Liver (tissue), 8 donors: ENCODE measurements at regions not wholly inside any gene's neighbourhood (a gene's known extent, or its start where the extent isn't known, plus 50 kb on each side); places are given as distances from the start of the nearest gene placed in this dataset.

ENCODE experiments used
- DNase-seq: peaks from one replicate; pipeline ENCODE4 v3.0.0-alpha.2; 2017; ENCODE audit warnings: low spot score
- H3K27ac ChIP-seq, 2 donors: one replicate each; pipeline ENCODE4 v1.7.0; 2013; ENCODE audit warnings: inconsistent platforms in 2 of 2, low read length in 2 of 2, control low read depth in 1 of 2, low read depth in 1 of 2, mild to moderate bottlenecking in 1 of 2
- H3K27me3 ChIP-seq, 4 donors: one replicate each; pipeline versions ENCODE4 v1.6.1 to v1.7.0; 2013; ENCODE audit warnings: low read length in 3 of 4, inconsistent platforms in 1 of 4, mild to moderate bottlenecking in 1 of 4, moderate library complexity in 1 of 4; ENCODE audit not compliant: control insufficient read depth in 4 of 4, insufficient read depth in 4 of 4
- H3K36me3 ChIP-seq, 4 donors: one replicate each; pipeline versions ENCODE4 v1.6.1 to v1.7.0; 2013; ENCODE audit warnings: low read length in 3 of 4, mild to moderate bottlenecking in 3 of 4, low read depth in 1 of 4, moderate library complexity in 1 of 4; ENCODE audit not compliant: control insufficient read depth in 4 of 4, insufficient read depth in 3 of 4
- H3K4me1 ChIP-seq, 4 donors: one replicate each; pipeline versions ENCODE4 v1.6.1 to v1.7.0; 2013; ENCODE audit warnings: low read length in 3 of 4, mild to moderate bottlenecking in 3 of 4, moderate library complexity in 1 of 4; ENCODE audit not compliant: control insufficient read depth in 4 of 4, insufficient read depth in 4 of 4
- H3K4me3 ChIP-seq, 3 donors: one replicate each; pipeline versions ENCODE4 v1.6.1 to v1.7.0; 2013; ENCODE audit warnings: low read length in 3 of 3, control low read depth in 1 of 3, low read depth in 1 of 3, mild to moderate bottlenecking in 1 of 3
- H3K9ac ChIP-seq, 2 donors: one replicate each; pipeline ENCODE4 v1.7.0; 2013; ENCODE audit warnings: low read length in 2 of 2, mild to moderate bottlenecking in 2 of 2, moderate library complexity in 2 of 2, control low read depth in 1 of 2, low read depth in 1 of 2
- H3K9me3 ChIP-seq, 4 donors: one replicate each; pipeline versions ENCODE4 v1.6.1 to v1.7.0; 2013; ENCODE audit warnings: low read length in 3 of 4; ENCODE audit not compliant: control insufficient read depth in 4 of 4
- ATF3 ChIP-seq: IDR thresholded peaks from 2 replicates; pipeline ENCODE4 v1.6.1; 2016; ENCODE audit warnings: antibody characterized with exemption
- FOXA1 ChIP-seq: IDR thresholded peaks from 2 replicates; pipeline ENCODE4 v1.6.1; 2016; ENCODE audit warnings: antibody characterized with exemption
- FOXA2 ChIP-seq: IDR thresholded peaks from 2 replicates; pipeline ENCODE4 v1.6.1; 2016; ENCODE audit warnings: antibody characterized with exemption
- HNF4A ChIP-seq, 2 donors: conservative IDR thresholded peaks; 2 replicates each; pipeline ENCODE4 v1.6.1; 2016; ENCODE audit warnings: antibody characterized with exemption in 2 of 2, mild to moderate bottlenecking in 2 of 2
- HNF4G ChIP-seq: IDR thresholded peaks from 2 replicates; pipeline ENCODE4 v1.6.1; 2016; ENCODE audit warnings: antibody characterized with exemption
- JUND ChIP-seq, 2 donors: IDR thresholded peaks; 2 replicates each; pipeline ENCODE4 v1.6.1; 2016; ENCODE audit warnings: antibody characterized with exemption in 2 of 2
- MAX ChIP-seq: IDR thresholded peaks from 2 replicates; pipeline ENCODE4 v1.6.1; 2016; ENCODE audit warnings: antibody characterized with exemption
- NR2F2 ChIP-seq: IDR thresholded peaks from 2 replicates; pipeline ENCODE4 v1.6.1; 2016; ENCODE audit warnings: antibody characterized with exemption
- RAD21 ChIP-seq, 2 donors: IDR thresholded peaks; 2 replicates each; pipeline ENCODE4 v1.6.1; 2016; ENCODE audit warnings: antibody characterized with exemption in 2 of 2, mild to moderate bottlenecking in 2 of 2
- REST ChIP-seq: IDR thresholded peaks from 2 replicates; pipeline ENCODE4 v1.6.1; 2016; ENCODE audit warnings: antibody characterized with exemption, mild to moderate bottlenecking
- SP1 ChIP-seq: IDR thresholded peaks from 2 replicates; pipeline ENCODE4 v1.6.1; 2018; ENCODE audit warnings: antibody characterized with exemption, mild to moderate bottlenecking
- TAF1 ChIP-seq: conservative IDR thresholded peaks from 2 replicates; pipeline ENCODE4 v1.6.1; 2016; ENCODE audit warnings: antibody characterized with exemption, mild to moderate bottlenecking
- YY1 ChIP-seq: IDR thresholded peaks from 2 replicates; pipeline ENCODE4 v1.6.1; 2016; ENCODE audit warnings: antibody characterized with exemption, mild to moderate bottlenecking
- WGBS: extraction: QIAGEN DNeasy Blood & Tissue Kit; methylation state at CpG from one replicate; pipeline ENCODE4 v1.1.7; 2013; 5-methylcytosine and 5-hydroxymethylcytosine counted together
- TF ChIP-seq, protein P1 (sequence below): IDR thresholded peaks from 2 replicates; pipeline ENCODE4 v1.6.1; 2016; ENCODE audit warnings: antibody characterized with exemption
- TF ChIP-seq, protein P2 (sequence below): fragments of 150-350 bp; IDR thresholded peaks from 2 replicates; pipeline ENCODE4 v1.5.1; 2017; ENCODE audit warnings: improper control_type of control experiment, low read depth, low read length; ENCODE audit not compliant: missing input control
- donor health status: healthy.
- donor health status: healthy.
- donor health status: healthy.
- donor health status: healthy.
- donor health status: healthy.

- DNase-seq = no peak
- H3K27ac ChIP-seq = no peak overlapping the region
- H3K4me1 ChIP-seq = no peaks in the 10 kb centered on the region
- H3K27me3 ChIP-seq = no peaks in the 10 kb centered on the region
- H3K36me3 ChIP-seq = no peaks in the 10 kb centered on the region
- no peak overlapping the region for H3K4me3 ChIP-seq
- no peak overlapping the region for H3K9ac ChIP-seq
- peaks cover 0 to 3% (median 0%) of the 10 kb centered on the region in 4 donors for H3K9me3 ChIP-seq
- TF ChIP-seq TAF1 (no peak), YY1 (no peak), JUND (IDR thresholded peaks at IDR 0.05) (no peak), FOXA2 (no peak), ATF3 (no peak), RAD21 (IDR thresholded peaks at IDR 0.05) (no peak), HNF4G (no peak), REST (no peak), SP1 (no peak), HNF4A (conservative IDR thresholded peaks at IDR 0.05) (no peak), NR2F2 (no peak)
- TF ChIP-seq, protein P1, sequence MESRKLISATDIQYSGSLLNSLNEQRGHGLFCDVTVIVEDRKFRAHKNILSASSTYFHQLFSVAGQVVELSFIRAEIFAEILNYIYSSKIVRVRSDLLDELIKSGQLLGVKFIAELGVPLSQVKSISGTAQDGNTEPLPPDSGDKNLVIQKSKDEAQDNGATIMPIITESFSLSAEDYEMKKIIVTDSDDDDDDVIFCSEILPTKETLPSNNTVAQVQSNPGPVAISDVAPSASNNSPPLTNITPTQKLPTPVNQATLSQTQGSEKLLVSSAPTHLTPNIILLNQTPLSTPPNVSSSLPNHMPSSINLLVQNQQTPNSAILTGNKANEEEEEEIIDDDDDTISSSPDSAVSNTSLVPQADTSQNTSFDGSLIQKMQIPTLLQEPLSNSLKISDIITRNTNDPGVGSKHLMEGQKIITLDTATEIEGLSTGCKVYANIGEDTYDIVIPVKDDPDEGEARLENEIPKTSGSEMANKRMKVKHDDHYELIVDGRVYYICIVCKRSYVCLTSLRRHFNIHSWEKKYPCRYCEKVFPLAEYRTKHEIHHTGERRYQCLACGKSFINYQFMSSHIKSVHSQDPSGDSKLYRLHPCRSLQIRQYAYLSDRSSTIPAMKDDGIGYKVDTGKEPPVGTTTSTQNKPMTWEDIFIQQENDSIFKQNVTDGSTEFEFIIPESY = no peak
These were observed 223.9 kb downstream of the S1PR1 start for GRCh38 chr1:101460739-101461138.

DNA sequence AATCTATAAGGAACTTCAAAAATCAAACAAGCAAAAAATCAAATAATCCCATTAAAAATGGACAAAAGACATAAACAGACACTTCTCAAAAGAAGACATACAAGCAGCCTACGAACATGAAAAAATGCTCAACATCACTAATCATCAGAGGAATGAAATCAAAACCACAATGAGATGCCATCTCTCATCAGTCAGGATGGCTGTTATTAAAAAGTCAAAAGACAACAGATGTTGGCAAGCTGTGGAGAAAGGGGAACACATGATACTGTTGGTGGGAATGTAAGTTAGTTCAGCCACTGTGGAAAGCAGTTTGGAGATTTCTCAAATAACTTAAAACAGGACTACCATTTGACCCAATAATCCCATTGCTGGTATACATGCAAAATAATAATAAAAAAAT is 226.4 kb downstream of the S1PR1 start:
- H3K27me3 ChIP-seq = no peaks in the 10 kb centered on the region
- peaks cover 0 to 3% (median 0%) of the 10 kb centered on the region in 4 donors for H3K9me3 ChIP-seq
- H3K27ac ChIP-seq = no peak overlapping the region
- H3K9ac ChIP-seq = no peak overlapping the region
- TF ChIP-seq TAF1 = no peak
- no peak for TF ChIP-seq NR2F2
- TF ChIP-seq FOXA2 = no peak
- TF ChIP-seq FOXA1 = no peak
- no peak for TF ChIP-seq ATF3
- H3K4me3 ChIP-seq = no peak overlapping the region
- no peaks in the 10 kb centered on the region for H3K4me1 ChIP-seq
- 60% methylated on average over 1 of the region's 1 CpG for WGBS
- H3K36me3 ChIP-seq = no peaks in the 10 kb centered on the region
- no peak for DNase-seq

GRCh38 chr1:101465941-101466340 is 229.1 kb downstream of the S1PR1 start:
- H3K9me3 ChIP-seq = peaks cover 0 to 3% (median 0%) of the 10 kb centered on the region in 4 donors
- H3K27ac ChIP-seq = no peak overlapping the region
- H3K36me3 ChIP-seq = no peaks in the 10 kb centered on the region
- no peaks in the 10 kb centered on the region for H3K27me3 ChIP-seq
- H3K4me3 ChIP-seq = no peak overlapping the region
- no peaks in the 10 kb centered on the region for H3K4me1 ChIP-seq
- WGBS = 94% methylated on average over 2 of the region's 2 CpGs
- no peak for DNase-seq
- no peak overlapping the region for H3K9ac ChIP-seq
- TF ChIP-seq, protein P1 = no peak
- TF ChIP-seq YY1 = no peak
- TF ChIP-seq RAD21 (IDR thresholded peaks at IDR 0.05) = no peak
- TF ChIP-seq ATF3 = no peak
- TF ChIP-seq MAX = no peak
- TF ChIP-seq FOXA1 = no peak
- TF ChIP-seq FOXA2 = no peak
- no peak for TF ChIP-seq TAF1
- TF ChIP-seq, protein P2, sequence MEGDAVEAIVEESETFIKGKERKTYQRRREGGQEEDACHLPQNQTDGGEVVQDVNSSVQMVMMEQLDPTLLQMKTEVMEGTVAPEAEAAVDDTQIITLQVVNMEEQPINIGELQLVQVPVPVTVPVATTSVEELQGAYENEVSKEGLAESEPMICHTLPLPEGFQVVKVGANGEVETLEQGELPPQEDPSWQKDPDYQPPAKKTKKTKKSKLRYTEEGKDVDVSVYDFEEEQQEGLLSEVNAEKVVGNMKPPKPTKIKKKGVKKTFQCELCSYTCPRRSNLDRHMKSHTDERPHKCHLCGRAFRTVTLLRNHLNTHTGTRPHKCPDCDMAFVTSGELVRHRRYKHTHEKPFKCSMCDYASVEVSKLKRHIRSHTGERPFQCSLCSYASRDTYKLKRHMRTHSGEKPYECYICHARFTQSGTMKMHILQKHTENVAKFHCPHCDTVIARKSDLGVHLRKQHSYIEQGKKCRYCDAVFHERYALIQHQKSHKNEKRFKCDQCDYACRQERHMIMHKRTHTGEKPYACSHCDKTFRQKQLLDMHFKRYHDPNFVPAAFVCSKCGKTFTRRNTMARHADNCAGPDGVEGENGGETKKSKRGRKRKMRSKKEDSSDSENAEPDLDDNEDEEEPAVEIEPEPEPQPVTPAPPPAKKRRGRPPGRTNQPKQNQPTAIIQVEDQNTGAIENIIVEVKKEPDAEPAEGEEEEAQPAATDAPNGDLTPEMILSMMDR = no peak
